MM.1S (cell line): ENCODE measurements at regions not wholly inside any gene's neighbourhood (a gene's known extent, or its start where the extent isn't known, plus 50 kb on each side); places are given as distances from the start of the nearest gene placed in this dataset.

Experiments
- DNase-seq: peaks from one replicate; pipeline ENCODE4 v3.0.0-alpha.2; 2015
- H2AFZ ChIP-seq: fragments of 300-600 bp; sonication (generic); 2 replicates; pipeline ENCODE4 v1.6.0; 2016; ENCODE audit warnings: antibody characterized with exemption, low read length
- H3F3A ChIP-seq: fragments of 300-600 bp; sonication (generic); 2 replicates; pipeline ENCODE4 v1.6.1; 2016; ENCODE audit warnings: mild to moderate bottlenecking, antibody characterized with exemption, low read length, moderate library complexity, mixed read lengths; ENCODE audit not compliant: insufficient read depth
- H3K27ac ChIP-seq: fragments of 300-600 bp; sonication (generic); 2 replicates; pipeline ENCODE4 v1.5.1; 2016; ENCODE audit warnings: mild to moderate bottlenecking, low read length
- H3K27me3 ChIP-seq: fragments of 300-600 bp; sonication (generic); replicated peaks from 2 replicates; pipeline ENCODE4 v1.6.0; 2016; ENCODE audit warnings: low read length; ENCODE audit not compliant: insufficient read depth
- H3K36me3 ChIP-seq: fragments of 300-600 bp; sonication (generic); replicated peaks from 2 replicates; pipeline ENCODE4 v1.6.1; 2016; ENCODE audit warnings: mild to moderate bottlenecking, low read length, mixed read lengths; ENCODE audit not compliant: insufficient read depth
- H3K4me1 ChIP-seq: fragments of 300-600 bp; sonication (generic); 2 replicates; pipeline ENCODE4 v1.6.1; 2016; ENCODE audit warnings: low read length, mixed read lengths
- H3K4me2 ChIP-seq: fragments of 300-600 bp; sonication (generic); 2 replicates; pipeline ENCODE4 v1.6.0; 2016; ENCODE audit warnings: low read depth, low read length
- H3K4me3 ChIP-seq: fragments of 300-600 bp; sonication (generic); 2 replicates; pipeline ENCODE4 v1.5.1; 2016; ENCODE audit warnings: low read length, mixed read lengths
- H3K79me2 ChIP-seq: fragments of 300-600 bp; sonication (generic); 2 replicates; pipeline ENCODE4 v1.6.1; 2016; ENCODE audit warnings: mixed run types, low read length, mixed read lengths
- H3K9ac ChIP-seq: fragments of 300-600 bp; sonication (generic); 2 replicates; pipeline ENCODE4 v1.6.1; 2016; ENCODE audit warnings: low read length, mixed read lengths
- H3K9me2 ChIP-seq: fragments of 300-600 bp; sonication (generic); replicated peaks from 2 replicates; pipeline ENCODE4 v1.6.1; 2016; ENCODE audit warnings: mild to moderate bottlenecking, low read length, mixed read lengths; ENCODE audit not compliant: insufficient read depth
- H3K9me3 ChIP-seq: fragments of 300-600 bp; sonication (generic); replicated peaks from 2 replicates; pipeline ENCODE4 v1.6.1; 2016; ENCODE audit warnings: mild to moderate bottlenecking, low read length, mixed read lengths; ENCODE audit not compliant: insufficient read depth
- H4K20me1 ChIP-seq: fragments of 300-600 bp; sonication (generic); 2 replicates; pipeline ENCODE4 v1.6.1; 2016; ENCODE audit warnings: mild to moderate bottlenecking, low read length, moderate library complexity, mixed read lengths; ENCODE audit not compliant: insufficient read depth
- CTCF ChIP-seq: fragments of 300-600 bp; sonication (generic); IDR thresholded peaks from 2 replicates; pipeline ENCODE4 v1.5.1; 2016; ENCODE audit warnings: antibody characterized with exemption, low read length, mixed read lengths
- EZH2 ChIP-seq: fragments of 300-600 bp; sonication (generic); optimal IDR thresholded peaks from 2 replicates; pipeline ENCODE3; 2017; ENCODE audit warnings: low read depth, mild to moderate bottlenecking, antibody characterized with exemption, low read length, mixed read lengths
- EZH2phosphoT487 ChIP-seq: fragments of 300-600 bp; sonication (generic); IDR thresholded peaks from 2 replicates; pipeline ENCODE4 v1.6.1; 2018; ENCODE audit warnings: antibody characterized with exemption, low read length

- Histone ChIP-seq H3K79me2 (no peaks in the 10 kb centered on the region), H3K9me2 (no peaks in the 10 kb centered on the region), H3K9me3 (0 out of 2 replicates have a peak, but pooled peaks cover 3% of the 10 kb centered on the region), H3K4me1 (peaks cover 7% of the 10 kb centered on the region; the same call in 1 of the 2 replicates), H3K4me3 (no peak overlapping the region), H4K20me1 (no peaks in the 10 kb centered on the region), H3K27ac (no peak overlapping the region), H3K36me3 (no peaks in the 10 kb centered on the region), H3K27me3 (no peaks in the 10 kb centered on the region), H3F3A (no peaks in the 10 kb centered on the region), H2AFZ (no peak overlapping the region), H3K4me2 (no peak overlapping the region), H3K9ac (no peak overlapping the region)
- TF ChIP-seq EZH2 = no peak
- no peak for TF ChIP-seq EZH2phosphoT487
- TF ChIP-seq CTCF = no peak
- DNase-seq = no peak
Measured at GRCh38 chr20:55099251-55099650, 623.9 kb downstream of the DOK5 start.

GRCh38 chr20:55097621-55098020, 622.2 kb downstream of the DOK5 start:
- no peaks in the 10 kb centered on the region for H3K27me3 ChIP-seq
- H4K20me1 ChIP-seq = no peaks in the 10 kb centered on the region
- peak overlapping the region; percentile 14; the same call in 1 of the 2 replicates for H3K27ac ChIP-seq
- H3K4me2 ChIP-seq = peak overlapping the region; percentile 13; the same call in 1 of the 2 replicates
- no peaks in the 10 kb centered on the region for H3F3A ChIP-seq
- H3K4me1 ChIP-seq = peaks cover 7% of the 10 kb centered on the region; the same call in 1 of the 2 replicates
- no peak overlapping the region for H3K4me3 ChIP-seq
- no peaks in the 10 kb centered on the region for H3K79me2 ChIP-seq
- DNase-seq = peak; percentile 54
- no peak for TF ChIP-seq CTCF
- TF ChIP-seq EZH2phosphoT487 = no peak
- TF ChIP-seq EZH2 = no peak
- no peaks in the 10 kb centered on the region for H3K36me3 ChIP-seq
- H3K9me3 ChIP-seq = 0 out of 2 replicates have a peak, but pooled peaks cover 3% of the 10 kb centered on the region
- no peaks in the 10 kb centered on the region for H3K9me2 ChIP-seq
- H2AFZ ChIP-seq = no peak overlapping the region
- H3K9ac ChIP-seq = no peak overlapping the region

GRCh38 chr20:55095745-55096400, 620.5 kb downstream of the DOK5 start:
- H3K9ac ChIP-seq = no peak overlapping the region
- no peaks in the 10 kb centered on the region for H3K9me3 ChIP-seq
- H3K27me3 ChIP-seq = no peaks in the 10 kb centered on the region
- H3K79me2 ChIP-seq = no peaks in the 10 kb centered on the region
- no peaks in the 10 kb centered on the region for H3K36me3 ChIP-seq
- no peak overlapping the region for H3K4me3 ChIP-seq
- H2AFZ ChIP-seq = no peak overlapping the region
- no peak overlapping the region for H3K27ac ChIP-seq
- no peak for TF ChIP-seq EZH2
- TF ChIP-seq CTCF = no peak
- no peak for TF ChIP-seq EZH2phosphoT487
- no peaks in the 10 kb centered on the region for H3K9me2 ChIP-seq
- H4K20me1 ChIP-seq = no peaks in the 10 kb centered on the region
- peak overlapping the region; percentile 5; the same call in 1 of the 2 replicates for H3K4me2 ChIP-seq
- DNase-seq = peak; percentile 41
- peaks cover 7% of the 10 kb centered on the region; the same call in 1 of the 2 replicates for H3K4me1 ChIP-seq
- no peaks in the 10 kb centered on the region for H3F3A ChIP-seq
